LoVo (cell line): ENCODE measurements at regions not wholly inside any gene's neighbourhood (a gene's known extent, or its start where the extent isn't known, plus 50 kb on each side); places are given as distances from the start of the nearest gene placed in this dataset.

Experiments used
- DNase-seq: peaks from one replicate; pipeline ENCODE4 v3.0.0-alpha.2; 2016; ENCODE audit warnings: low spot score

DNA sequence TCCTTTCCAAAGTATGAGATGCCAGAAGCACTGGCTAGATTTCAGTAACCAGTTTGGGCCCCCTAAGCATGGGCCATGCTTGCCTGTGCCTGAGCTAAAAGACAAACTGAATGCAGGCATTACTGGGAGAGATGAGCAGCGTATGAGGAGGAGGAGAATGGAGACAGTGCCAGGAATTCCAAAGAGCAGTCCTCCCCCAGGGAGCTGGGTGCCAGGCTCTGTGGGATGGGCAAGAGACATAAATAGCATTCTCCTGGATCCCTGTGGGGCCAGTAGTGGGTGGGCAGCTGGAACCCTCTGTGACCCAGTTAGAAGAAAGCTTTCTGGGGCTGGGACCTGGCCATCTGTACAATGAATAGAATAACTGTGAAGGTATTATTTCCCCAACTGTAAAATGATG is 235.6 kb downstream of the KCNA4 start:
- DNase-seq: no peak

DNA sequence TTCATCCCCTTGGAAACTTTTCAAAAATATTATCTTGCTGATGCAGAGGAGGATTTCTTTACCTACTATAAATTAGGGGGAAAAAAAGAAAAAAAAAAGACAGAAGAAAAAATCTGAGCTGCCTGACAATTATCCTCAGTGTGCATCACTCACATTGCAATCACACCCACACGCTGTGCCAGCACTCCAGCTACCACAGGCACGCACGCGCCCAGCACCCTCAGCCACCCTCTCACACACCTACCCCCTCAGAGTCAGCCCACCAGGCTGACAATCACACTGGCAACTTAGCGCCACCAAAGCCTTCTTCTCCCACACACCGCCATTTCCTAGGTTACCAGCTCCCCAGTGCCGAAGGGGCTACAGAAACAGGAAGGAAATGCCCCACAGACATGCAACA is 236.1 kb downstream of the KCNA4 start:
- DNase-seq: no peak

DNA sequence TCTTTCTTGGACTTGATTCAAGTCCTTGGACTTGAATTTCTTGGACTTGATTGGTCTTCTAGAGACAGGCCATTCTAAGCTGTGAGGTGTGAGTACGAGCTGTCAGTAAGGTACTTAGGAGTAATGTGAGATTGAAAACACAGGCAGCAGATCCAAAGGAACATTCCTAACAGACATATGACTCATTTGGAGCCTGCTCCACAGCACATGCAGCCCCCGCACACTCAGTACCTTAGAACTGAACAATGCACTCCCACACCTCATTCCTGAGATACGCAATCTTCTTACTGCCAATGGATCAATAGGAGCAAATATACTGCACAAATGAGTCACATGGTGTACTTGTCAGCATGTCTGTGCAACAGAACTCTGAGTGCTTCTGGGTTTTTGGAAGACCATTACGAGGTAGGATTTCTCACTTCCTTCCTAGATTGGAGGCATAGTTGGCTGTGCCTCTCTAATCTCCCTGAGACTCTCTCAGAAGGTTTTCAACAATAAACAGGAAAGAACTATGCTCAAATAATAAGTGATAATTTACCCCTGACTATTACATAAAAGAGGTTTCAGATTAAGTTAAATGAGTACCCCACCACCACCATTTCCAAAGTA is 243.1 kb downstream of the KCNA4 start:
- DNase-seq: no peak

DNA sequence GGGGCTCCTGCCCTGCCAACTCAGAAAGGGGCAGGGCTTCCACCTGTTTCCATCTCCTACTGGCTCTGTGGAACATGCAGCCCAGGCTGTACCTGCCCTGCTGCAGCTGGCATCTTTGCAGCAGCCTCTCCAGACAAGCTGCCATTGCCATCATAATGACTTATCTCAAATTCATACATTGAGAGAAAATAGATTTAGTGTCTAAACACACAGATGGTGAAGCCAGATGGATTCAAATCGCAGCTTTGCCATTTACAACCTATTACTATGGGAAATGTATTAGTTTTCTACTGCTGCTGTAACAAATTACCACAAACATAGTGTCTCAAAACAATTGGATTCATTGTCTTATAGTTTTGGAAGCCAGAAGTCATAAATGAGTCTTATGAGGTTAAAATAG is 260.0 kb downstream of the KCNA4 start:
- no peak for DNase-seq

DNA sequence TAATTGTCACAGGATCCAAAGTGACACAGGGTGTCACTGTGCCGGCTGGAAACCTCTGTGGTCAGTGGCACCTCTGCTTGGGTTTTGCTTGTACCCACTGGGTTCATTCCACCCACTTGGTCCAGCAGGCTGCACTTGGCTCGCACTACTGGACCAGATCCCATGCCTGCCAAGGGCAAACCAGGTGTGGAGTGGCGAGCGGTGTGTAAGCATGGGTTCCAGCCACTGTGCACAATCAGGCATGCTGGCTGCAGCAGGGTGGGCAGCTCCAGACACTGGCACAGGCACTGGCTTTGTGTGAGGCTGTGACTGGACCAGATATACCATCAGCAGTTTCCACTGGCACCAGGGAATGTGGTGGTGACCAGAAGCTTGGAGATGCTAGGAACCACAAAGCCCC is 261.4 kb downstream of the KCNA4 start:
- no peak for DNase-seq

DNA sequence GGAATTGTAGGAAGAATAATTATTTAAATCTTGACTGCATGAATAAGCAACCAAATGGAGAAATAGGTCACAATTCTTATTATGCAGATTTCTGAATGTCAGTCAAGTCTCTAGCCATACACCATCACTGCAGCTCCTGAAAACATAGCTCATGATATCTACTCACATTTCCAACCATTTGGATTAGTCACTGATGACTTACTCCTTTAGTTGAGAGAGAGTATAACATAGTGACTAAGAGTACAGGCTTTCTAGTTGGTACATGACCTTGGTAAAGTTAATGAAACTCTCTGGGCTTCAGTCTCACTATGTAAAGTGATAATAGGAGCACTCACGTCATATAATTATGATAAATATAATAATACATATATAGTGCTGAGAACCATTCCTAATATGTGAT is 265.2 kb downstream of the KCNA4 start:
- DNase-seq: no peak

DNA sequence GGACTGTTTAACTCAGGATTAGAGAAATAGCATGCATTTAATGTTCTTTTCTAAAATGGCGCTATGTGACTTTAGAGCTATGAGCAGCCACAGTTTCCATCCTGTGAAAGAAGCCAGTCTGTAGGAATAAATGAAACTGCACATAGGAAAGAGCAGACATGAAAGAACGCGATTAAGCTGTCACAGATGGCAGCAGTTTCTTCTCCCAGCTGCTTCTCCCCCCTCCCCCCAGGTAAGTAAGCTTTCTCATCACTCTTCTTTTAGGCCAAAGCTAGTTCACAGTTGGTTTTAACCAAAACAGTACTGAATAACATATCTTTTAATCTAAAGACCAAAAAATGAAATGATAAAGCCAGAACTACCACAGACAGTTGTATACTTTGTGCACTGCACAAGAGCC is 266.4 kb downstream of the KCNA4 start:
- DNase-seq: no peak

DNA sequence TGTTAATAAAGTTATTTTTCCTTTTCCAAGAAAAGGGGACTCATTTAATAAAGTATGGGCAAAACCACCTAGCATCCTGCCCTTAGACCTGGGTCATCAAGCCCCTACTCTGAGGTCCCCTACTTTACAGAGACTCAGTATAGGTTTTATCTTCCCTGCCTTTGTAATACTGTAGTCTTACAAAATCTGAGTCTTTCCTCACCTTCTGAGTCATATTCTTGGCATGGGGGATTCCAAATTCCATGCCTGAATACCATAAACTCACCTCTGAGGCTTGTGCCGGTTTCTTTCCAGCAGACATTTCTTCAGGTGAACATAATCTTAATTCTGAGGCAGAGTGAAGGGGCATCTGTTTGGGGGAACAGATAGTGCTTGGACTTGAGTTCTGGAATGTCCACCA is 282.5 kb downstream of the KCNA4 start:
- DNase-seq: no peak

DNA sequence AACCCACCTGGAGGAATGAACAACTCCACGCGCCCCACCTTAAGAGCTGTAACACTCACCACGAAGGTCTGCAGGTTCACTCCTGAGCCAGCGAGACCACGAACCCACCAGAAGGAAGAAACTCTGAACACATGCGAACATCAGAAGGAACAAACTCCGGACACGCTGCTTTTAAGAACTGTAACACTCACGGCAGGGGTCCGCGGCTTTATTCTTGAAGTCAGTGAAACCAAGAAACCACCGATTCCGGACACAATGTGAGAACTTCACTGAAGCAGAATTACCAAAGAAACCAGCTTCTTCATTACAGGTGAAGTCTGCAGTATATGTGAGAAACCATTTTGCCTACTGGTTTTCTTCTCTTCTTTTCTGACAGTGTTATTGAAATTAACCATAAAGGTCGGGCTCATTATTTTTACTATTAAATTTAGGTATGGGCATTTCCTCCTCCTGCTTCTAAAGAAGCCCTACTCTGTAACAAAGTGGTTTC is 303.0 kb downstream of the KCNA4 start:
- DNase-seq: no peak

DNA sequence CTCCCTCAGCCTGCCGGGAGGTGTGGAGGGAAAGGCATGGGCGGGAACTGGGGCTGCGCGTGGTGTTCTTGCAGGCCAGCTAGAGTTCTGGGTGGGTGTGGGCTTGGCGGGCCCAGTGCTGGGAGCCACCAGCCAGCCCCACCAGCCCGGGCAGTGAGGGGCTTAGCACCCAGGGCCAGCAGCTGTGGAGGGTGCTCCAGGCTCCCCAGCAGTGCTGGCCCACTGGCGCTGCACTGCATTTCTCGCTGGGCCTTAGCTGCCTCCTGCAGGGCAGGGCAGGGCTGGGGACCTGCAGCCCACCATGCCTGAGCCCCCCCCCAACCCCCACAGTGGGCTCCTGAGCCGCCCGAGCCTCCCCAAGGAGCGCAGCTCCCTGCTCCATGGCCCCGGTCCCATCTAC is 304.2 kb downstream of the KCNA4 start:
- no peak for DNase-seq

DNA sequence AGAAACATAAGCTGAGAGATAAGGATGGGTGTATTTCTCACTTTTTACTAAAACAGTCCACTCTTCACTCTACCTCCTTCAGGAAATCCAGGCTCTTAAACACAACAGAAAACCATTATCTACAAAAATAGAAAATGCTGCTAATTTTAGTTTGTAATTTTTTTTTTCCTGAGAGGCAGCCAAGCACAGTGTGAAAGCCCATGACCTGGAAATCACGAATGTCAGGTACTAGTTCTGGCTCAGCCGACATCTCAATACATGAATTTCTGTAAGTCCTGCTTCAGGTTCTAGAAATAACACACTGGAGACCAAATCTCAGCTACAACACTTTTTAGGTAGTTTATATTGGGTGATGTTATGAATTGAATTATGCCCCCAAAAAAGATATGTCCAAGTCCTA is 308.9 kb downstream of the KCNA4 start:
- no peak for DNase-seq

DNA sequence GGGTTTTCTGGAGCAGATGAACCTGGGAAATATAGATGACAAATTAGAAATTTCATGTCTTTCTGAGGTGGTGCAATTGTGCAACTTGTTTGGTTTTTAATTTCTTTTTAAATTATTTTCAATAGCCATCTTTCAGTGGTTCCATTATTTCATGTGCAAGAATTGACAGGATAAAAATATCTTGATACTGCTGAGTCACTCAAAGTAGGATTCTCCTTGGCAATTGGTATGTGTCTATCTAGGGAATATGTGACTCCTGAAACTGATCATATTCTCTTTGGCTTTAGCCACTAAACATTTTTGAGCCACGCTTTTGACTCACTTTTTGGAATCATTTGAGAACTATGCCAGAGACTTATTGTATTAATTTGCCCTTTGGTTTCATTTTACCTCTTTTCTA is 331.5 kb downstream of the KCNA4 start:
- no peak for DNase-seq

DNA sequence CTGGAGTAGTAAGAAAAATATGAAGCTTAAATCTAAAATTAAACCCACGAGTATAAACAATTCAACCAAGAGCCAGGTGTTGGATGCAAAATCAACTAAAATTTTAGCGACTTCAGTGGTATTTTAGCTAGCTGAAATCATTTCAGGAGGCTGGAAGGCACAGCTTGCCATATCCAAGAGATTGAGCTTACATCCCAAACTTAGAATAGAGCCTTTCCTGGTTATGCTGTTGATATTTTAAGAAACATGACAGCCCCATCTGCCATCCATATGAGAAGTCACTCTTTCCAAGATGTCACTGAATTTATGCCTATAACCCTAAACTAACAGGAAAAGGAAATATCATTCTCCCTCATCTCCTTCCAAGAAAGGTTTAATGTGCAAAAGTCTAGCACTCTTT is 334.0 kb downstream of the KCNA4 start:
- no peak for DNase-seq

DNA sequence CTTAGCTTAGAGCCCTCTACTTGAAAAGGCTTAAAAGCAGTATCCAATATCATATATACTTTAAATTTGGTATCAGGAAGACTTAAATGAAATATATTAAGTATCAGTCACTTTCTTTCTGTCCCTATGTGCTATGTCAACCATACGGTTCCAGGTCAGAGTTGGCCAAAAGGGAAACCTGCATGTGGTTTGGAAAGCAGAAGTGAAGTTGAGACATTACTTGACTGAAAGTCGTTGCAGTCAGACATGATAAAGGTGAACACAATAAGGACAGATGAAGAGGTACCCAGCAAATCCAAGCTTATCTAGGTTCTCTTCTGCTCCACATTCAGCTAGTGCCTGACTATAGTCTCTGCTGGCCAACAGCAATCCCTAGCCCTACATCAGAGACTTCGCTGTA is 336.8 kb downstream of the KCNA4 start:
- DNase-seq: no peak

DNA sequence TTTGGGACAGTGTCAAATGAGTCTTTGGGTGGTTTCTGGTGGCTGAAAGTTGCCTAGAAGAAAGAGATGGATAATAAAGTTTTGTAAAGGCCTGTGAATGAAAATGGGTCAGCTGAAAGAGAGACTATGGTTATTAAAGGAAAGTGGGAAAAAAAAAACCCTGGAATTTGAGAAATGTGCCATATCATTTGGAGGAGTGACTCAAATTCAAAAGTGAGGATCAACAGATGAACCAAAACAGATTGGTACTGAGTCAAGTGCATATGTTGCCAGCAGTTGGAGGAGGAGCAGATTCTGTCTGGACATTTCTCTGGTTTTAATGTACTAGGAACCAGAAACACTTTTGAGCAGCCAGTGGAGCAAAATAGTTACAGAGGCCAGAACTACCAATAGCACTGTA is 339.8 kb downstream of the KCNA4 start:
- no peak for DNase-seq

DNA sequence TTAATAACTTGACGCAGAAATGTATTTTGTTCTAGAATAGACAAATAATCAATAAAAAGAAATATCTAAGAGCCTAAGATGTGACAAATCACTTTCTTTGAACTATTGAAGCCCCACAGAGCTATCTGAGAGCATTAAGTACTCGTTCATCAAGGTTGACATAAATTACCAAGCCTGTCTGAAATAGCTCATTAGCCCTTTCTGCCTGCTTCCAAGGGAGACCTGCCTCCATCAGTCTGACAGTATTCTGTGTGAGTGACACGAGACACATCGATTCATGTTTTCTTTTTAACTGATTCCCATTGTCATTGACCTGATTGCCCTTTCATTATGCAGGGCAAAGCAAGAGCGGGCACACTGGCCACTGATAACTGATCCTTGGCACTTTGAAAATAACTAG is 347.5 kb downstream of the KCNA4 start:
- DNase-seq: no peak

DNA sequence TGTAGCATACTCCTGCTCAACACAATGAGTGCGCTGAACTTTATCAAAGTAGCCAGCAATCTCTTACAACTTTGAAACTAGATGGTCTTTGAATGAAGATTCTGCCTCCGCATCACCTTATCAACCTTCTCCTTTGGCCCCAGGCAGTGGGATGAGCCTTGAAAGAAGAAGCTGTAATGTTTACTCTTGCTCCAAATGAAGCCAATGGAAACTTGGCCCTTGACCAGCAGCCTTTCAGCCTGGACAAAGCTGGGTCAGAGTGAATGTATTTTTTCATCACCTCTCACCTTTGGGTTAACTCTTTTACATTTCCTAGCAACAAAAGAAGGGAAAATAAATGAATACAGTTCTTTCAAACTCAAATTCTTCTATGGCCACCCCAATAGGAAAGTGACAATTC is 359.1 kb downstream of the KCNA4 start:
- no peak for DNase-seq

DNA sequence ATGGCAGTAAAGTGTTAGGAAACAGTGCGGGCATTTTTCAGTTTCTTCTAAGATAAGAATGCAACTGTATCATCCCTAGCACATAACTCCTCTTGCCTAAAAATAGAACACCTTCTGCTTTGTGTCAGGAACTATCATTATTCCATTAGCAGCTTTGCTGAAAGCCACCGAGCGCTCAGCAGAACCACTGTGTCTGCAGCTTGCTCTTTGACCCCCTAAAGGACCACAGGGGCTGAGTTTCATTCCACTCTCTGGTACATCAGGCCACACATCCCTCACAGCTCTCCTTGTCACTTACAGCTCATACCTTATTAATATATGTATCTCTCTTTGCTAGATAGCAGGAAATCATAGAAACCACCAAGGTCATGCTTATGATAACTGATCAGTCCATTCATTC is 360.2 kb downstream of the KCNA4 start:
- no peak for DNase-seq

DNA sequence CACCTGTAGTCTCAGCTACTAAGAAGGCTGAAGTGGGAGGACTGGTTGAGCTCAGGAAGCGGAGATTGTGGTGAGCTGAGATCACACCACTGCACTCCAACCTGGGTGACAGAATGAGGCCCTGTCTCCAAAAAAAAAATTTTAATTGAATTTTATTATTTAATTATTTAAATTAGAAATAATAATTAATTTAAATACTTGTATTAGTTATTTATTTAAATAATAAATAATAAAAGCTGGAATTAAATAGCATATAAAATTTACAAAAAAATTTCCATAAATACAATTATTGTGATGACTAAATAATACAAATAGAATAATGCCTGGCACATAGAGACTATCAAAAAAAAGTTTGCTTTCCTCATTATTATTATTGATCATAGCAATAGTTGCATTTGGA is 371.5 kb downstream of the KCNA4 start:
- DNase-seq: no peak

DNA sequence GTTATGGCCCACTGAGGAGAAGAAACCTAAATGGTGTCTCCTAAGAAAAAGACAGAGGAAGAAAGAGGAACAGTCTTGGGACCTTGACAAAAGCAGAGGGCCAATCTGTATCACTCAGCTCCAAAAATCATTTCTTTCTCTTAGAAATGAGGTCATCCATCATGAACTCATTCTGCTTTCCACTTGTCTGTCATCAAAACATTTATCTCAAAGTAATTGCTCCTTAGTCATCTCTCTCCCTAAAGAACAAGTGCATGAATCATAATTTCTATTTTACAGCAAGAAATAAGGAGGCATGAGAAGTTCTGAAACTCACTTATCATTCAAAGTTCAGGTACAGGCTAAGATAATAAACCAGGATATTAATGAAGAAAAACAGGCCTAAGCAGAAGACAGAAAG is 375.6 kb downstream of the KCNA4 start:
- DNase-seq: no peak

DNA sequence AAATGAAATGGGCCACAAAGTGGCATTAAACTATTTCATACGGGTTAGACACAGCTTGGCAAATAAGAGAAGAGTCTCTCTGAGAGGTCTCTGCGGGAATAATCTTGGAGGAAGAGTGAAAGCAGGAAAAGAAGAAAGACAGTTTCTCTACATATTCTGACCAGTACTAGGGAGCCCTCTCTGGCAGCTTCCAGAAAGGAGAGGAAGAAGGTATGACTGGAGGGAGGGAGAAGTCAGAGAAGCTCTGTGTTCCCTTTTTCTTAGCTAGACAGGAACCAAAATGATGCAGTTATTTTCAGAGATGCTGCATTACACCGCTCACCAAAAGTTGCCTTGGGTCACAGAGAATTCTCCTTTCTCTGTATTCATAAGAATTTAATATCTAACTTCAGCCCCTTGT is 382.1 kb downstream of the KCNA4 start:
- no peak for DNase-seq

DNA sequence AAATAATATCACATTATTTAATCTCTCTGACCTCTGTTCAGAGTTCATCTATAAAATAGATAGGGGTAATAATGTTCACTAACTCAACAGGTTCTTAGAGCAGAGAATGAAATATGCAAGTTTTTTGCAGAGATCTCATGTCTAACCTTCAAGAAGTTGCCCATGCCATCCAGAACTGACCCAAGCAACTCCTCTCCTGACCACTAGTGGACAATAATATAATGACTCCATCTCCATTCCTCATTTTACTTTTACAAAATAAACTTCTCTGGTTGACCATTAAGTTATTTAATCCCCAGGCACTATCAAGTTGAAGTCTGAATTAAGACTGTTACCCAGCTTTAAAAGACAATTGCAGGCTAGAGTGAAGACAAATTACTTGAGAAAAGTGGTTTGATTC is 382.6 kb downstream of the KCNA4 start:
- no peak for DNase-seq

DNA sequence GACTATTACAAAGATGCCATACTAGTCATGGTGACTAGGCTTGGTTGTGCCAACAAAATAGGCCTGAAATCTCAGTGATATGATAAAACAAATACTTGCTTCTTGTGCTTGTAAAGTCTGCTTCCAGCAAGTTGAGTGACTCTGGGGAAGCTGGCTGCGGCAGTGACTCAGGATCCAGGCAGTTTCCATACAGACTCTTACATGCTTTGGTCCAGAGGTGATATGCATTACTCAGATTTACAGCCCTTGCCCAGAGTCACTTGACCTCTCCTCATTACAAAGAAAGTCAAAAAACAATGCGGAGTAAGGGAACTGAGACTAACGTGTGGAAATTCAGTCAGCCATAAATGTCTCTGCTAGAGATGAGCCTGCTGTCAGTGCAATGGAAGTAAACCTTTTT is 387.5 kb downstream of the KCNA4 start:
- DNase-seq: no peak

DNA sequence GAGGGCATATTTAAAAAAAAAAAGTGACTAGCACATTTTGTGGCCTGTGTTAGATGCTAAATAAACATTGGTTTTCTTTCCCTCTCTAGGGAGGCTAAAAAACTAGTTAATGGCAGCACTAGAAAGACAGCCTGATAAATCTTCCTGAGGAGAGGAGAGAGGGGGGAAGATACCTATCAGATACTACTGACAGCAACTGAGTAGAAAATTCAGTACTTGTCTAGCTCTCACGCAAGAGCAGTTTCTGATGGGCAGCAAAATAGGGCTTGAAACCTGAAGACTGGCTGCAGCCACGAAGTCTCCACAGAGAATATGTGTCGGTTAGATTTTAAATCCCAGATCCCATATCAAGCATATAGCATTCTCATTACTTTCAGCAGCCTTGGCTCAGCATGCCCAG is 388.2 kb downstream of the KCNA4 start:
- no peak for DNase-seq

DNA sequence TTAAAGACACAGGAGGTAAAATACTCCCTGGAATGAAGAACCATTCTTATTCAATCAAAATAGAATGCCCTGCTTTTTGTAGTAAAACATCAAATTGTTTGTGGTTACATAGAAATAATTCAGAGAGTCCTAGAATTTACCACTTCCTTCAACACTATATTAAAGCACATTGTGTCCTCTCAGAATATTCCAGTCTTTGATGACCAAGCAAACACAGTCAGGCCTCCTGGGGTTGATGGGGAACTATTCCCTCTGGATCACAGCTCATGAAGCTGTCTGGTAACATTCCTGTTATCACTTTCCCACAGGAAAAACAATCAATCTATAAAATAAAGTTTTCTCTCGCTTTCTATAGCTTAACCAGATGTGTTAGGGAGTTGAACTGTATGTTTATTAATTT is 389.3 kb downstream of the KCNA4 start:
- no peak for DNase-seq
